Fibroblast of lung (primary cell): ENCODE measurements at regions not wholly inside any gene's neighbourhood (a gene's known extent, or its start where the extent isn't known, plus 50 kb on each side); places are given as distances from the start of the nearest gene placed in this dataset.
A peak's percentile ranks its signal among the peaks of the same experiment; 100 is the strongest.

Source experiments
- DNase-seq, 2 donors: peaks; one replicate each; pipeline versions ENCODE4 v3.0.0 to v3.0.0-alpha.2; 2010; ENCODE audit warnings: low read depth in 2 of 2
- H2AFZ ChIP-seq: 2 replicates; pipeline ENCODE4 v1.5.1; 2012; ENCODE audit warnings: low read length, control low read depth, inconsistent platforms
- H3K27ac ChIP-seq: 2 replicates; pipeline ENCODE4 v1.5.1; 2011; ENCODE audit warnings: low read length, control low read depth; ENCODE audit not compliant: insufficient read depth
- H3K27me3 ChIP-seq: 2 replicates; pipeline ENCODE4 v1.5.1; 2011; ENCODE audit warnings: mild to moderate bottlenecking, low read length; ENCODE audit not compliant: control insufficient read depth, insufficient read depth
- H3K36me3 ChIP-seq: 2 replicates; pipeline ENCODE4 v1.5.1; 2011; ENCODE audit warnings: low read length; ENCODE audit not compliant: control insufficient read depth, insufficient read depth
- H3K4me1 ChIP-seq: 2 replicates; pipeline ENCODE4 v1.5.1; 2011; ENCODE audit warnings: low read length; ENCODE audit not compliant: control insufficient read depth, insufficient read depth; ENCODE audit errors: extremely low read depth
- H3K4me2 ChIP-seq: 2 replicates; pipeline ENCODE4 v1.5.1; 2011; ENCODE audit warnings: low read length, control low read depth; ENCODE audit not compliant: insufficient read depth; ENCODE audit errors: extremely low read depth
- H3K4me3 ChIP-seq, 4 experiments: fragments of 200-600 bp in 1 of 4; sonication (generic) in 1 of 4; replicated peaks in 1 of 4; 2 replicates each; pipeline ENCODE4 v1.5.1; 2011 to 2016; ENCODE audit warnings: low read length in 4 of 4, low read depth in 3 of 4, mild to moderate bottlenecking in 3 of 4, control low read depth in 2 of 4, inconsistent platforms in 1 of 4, mixed read lengths in 1 of 4; ENCODE audit not compliant: insufficient read depth in 1 of 4; ENCODE audit errors: control extremely low read depth in 1 of 4
- H3K79me2 ChIP-seq: 2 replicates; pipeline ENCODE4 v1.5.1; 2012; ENCODE audit warnings: mild to moderate bottlenecking, low read length, inconsistent platforms; ENCODE audit not compliant: control insufficient read depth, insufficient read depth
- H3K9ac ChIP-seq: 2 replicates; pipeline ENCODE4 v1.5.1; 2011; ENCODE audit warnings: mild to moderate bottlenecking, low read length, control low read depth; ENCODE audit not compliant: insufficient read depth
- H3K9me3 ChIP-seq: 2 replicates; pipeline ENCODE4 v1.5.1; 2012; ENCODE audit warnings: low read depth, low read length; ENCODE audit not compliant: control insufficient read depth, insufficient read depth
- H4K20me1 ChIP-seq: 2 replicates; pipeline ENCODE4 v1.5.1; 2011; ENCODE audit warnings: low read length; ENCODE audit not compliant: control insufficient read depth, insufficient read depth; ENCODE audit errors: extremely low read depth
- CTCF ChIP-seq, 2 donors: IDR thresholded peaks in 1 of 2; conservative IDR thresholded peaks in 1 of 2; 1 replicate in 1 of 2; 2 replicates in 1 of 2; pipeline ENCODE4 v1.5.1; 2011 to 2012; ENCODE audit warnings: low read length in 2 of 2, control low read depth in 1 of 2, inconsistent platforms in 1 of 2, low read depth in 1 of 2, mild to moderate bottlenecking in 1 of 2
- EZH2 ChIP-seq: IDR thresholded peaks from 2 replicates; pipeline ENCODE4 v1.5.1; 2012; ENCODE audit warnings: low read length, control low read depth, mild to moderate bottlenecking; ENCODE audit errors: missing control alignments

- H3K79me2 ChIP-seq = peaks cover 88% of the 10 kb centered on the region
- no peak overlapping the region for H3K4me3 ChIP-seq
- DNase-seq = no peak
- no peak overlapping the region for H2AFZ ChIP-seq
- no peak overlapping the region for H3K4me2 ChIP-seq
- peaks cover 46% of the 10 kb centered on the region for H3K4me1 ChIP-seq
- no peak overlapping the region for H3K9ac ChIP-seq
- H3K36me3 ChIP-seq = peaks cover 4% of the 10 kb centered on the region
- H3K9me3 ChIP-seq = no peaks in the 10 kb centered on the region
- no peaks in the 10 kb centered on the region for H4K20me1 ChIP-seq
- TF ChIP-seq CTCF (conservative IDR thresholded peaks at IDR 0.05 in 1 of 2, IDR thresholded peaks at IDR 0.05 in 1 of 2; ENCODE audit: low read depth in 1 of 2, low read length in 2 of 2) = no peak
- no peak for TF ChIP-seq EZH2
- no peak overlapping the region for H3K27ac ChIP-seq
- H3K27me3 ChIP-seq = no peaks in the 10 kb centered on the region
Observed at GRCh38 chr1:201705389-201705788, 123.6 kb upstream of the IPO9 start.

GRCh38 chr1:201706109-201706508 lies 122.8 kb upstream of the IPO9 start:
- Histone ChIP-seq H3K9ac (no peak overlapping the region), H3K4me2 (no peak overlapping the region), H2AFZ (no peak overlapping the region), H3K27ac (no peak overlapping the region), H3K4me3 (no peak overlapping the region), H3K79me2 (peaks cover 93% of the 10 kb centered on the region), H3K27me3 (no peaks in the 10 kb centered on the region), H3K36me3 (peaks cover 4% of the 10 kb centered on the region), H3K9me3 (no peaks in the 10 kb centered on the region), H4K20me1 (no peaks in the 10 kb centered on the region), H3K4me1 (peaks cover 54% of the 10 kb centered on the region)
- no peak for TF ChIP-seq EZH2
- TF ChIP-seq CTCF (conservative IDR thresholded peaks at IDR 0.05 in 1 of 2, IDR thresholded peaks at IDR 0.05 in 1 of 2; ENCODE audit: low read depth in 1 of 2, low read length in 2 of 2) = no peak
- peak in 1 of 2 donors; percentile 83 for DNase-seq

DNA sequence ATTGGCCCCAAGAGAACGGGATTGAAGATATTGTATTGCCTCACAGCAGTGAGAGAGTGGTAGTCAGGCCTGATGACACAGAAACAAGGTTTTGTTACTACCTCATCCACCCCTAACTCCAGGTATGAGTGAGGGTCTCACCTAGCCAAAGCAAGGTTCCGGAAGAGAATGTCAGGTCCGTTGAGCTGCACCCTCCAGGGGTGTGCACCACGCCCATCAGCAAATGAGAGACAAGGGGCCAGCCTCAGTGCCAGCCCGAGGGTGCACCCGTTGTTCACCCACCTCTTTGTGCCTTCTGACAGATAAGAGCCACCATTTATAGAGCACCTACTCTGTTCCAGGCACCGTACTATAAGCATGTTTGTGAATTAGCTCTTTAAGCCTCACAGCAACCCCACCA lies 121.9 kb upstream of the IPO9 start:
- no peak for DNase-seq
- Histone ChIP-seq H4K20me1 (no peaks in the 10 kb centered on the region), H3K4me2 (no peak overlapping the region), H3K4me1 (peaks cover 63% of the 10 kb centered on the region), H3K9me3 (no peaks in the 10 kb centered on the region), H3K79me2 (peaks cover 93% of the 10 kb centered on the region), H2AFZ (no peak overlapping the region), H3K9ac (no peak overlapping the region), H3K27me3 (no peaks in the 10 kb centered on the region), H3K27ac (no peak overlapping the region), H3K4me3 (no peak overlapping the region), H3K36me3 (peaks cover 4% of the 10 kb centered on the region)
- no peak for TF ChIP-seq EZH2
- TF ChIP-seq CTCF (conservative IDR thresholded peaks at IDR 0.05 in 1 of 2, IDR thresholded peaks at IDR 0.05 in 1 of 2; ENCODE audit: low read depth in 1 of 2, low read length in 2 of 2) = no peak
